SIG-M5 treated with dmso at 0.1 percent for 504 hours (cell line): ENCODE measurements at regions not wholly inside any gene's neighbourhood (a gene's known extent, or its start where the extent isn't known, plus 50 kb on each side); places are given as distances from the start of the nearest gene placed in this dataset.

ENCODE experiments used
- DNase-seq: peaks from one replicate; lab custom pipeline; 2025; ENCODE audit not compliant: unreplicated experiment; lab: John Stamatoyannopoulos, UW

DNA sequence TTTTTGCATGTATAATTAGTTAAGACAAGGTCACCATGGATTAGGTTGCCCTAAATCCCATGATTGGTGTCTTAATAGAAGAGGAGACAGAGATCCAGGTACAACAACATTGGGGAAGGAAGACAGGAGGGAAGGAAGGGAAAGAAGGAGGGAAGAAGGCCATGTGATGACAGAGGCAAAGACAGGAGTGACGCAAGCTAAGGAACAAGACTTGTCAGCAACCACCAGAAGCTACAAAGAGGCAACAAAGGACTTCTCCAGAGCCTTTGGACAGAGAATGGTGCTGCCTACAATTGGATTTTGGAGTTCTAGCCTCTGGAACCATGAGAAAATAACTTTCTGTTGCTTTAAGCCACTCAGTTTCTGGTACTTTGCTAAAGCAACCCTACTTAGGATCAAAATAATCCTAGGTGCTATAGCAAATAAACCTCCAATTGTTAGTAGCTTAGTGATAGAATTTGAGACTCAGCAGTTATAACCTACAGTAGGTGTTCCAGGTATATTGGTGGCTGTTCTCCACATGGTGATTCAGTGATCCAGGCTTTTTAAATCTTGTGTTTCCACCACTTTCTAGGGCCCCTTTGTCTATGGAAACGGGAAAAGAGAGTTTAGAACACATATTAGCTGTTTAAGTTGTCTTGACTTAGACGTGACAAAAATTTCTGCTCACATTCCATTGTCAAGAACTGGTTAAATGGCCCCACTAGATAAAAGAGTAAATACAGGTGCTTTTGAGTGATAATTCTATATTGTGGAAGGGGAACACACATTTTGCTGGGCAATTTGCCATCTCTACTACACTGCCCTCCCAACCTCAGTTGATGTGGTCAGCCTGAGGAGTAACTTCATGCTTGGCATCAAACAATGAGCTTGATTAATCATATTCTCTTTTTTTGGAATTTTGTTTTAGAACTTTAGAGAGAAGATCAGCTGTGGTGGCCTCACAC is 70.5 kb upstream of the SP4 start:
- peak; percentile 22 for DNase-seq

DNA sequence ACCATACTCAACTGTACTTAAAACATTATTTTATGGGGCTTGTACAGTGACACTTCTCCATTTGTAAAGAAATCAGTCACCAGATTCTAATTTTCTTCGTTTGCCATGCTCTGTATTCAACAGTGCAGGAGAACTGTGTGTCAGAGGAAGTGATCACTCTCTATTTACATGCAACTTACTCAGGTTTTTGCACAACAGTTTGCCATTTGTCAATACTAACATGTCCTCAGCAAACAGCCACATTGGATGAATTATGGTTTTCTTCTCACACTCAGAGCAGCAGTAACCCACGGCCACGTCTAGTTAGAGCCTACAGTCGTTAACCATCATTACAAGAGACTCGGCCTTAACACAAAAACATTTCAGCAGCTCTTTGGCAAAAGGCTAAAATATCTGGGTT is 69.2 kb upstream of the SP4 start:
- DNase-seq: peak; percentile 64

DNA sequence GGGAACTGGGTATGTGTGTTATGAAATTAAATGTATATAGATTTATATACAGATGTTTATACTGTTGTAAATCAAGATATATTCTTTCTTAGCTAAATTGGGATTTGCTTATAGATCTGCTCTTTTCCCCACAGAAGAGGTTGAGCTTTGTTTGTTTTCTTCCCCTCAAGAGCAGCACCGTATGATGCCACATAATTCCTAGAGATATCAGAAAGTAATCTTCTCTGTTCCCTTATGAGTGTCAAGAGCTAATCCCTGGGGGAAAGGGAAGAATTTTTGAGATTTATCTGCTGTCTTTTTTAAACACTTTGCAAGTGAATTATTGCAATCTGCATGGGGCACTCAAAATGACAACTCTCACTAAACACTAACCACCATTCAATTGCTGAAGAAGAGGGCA is 68.7 kb upstream of the SP4 start:
- DNase-seq: no peak

DNA sequence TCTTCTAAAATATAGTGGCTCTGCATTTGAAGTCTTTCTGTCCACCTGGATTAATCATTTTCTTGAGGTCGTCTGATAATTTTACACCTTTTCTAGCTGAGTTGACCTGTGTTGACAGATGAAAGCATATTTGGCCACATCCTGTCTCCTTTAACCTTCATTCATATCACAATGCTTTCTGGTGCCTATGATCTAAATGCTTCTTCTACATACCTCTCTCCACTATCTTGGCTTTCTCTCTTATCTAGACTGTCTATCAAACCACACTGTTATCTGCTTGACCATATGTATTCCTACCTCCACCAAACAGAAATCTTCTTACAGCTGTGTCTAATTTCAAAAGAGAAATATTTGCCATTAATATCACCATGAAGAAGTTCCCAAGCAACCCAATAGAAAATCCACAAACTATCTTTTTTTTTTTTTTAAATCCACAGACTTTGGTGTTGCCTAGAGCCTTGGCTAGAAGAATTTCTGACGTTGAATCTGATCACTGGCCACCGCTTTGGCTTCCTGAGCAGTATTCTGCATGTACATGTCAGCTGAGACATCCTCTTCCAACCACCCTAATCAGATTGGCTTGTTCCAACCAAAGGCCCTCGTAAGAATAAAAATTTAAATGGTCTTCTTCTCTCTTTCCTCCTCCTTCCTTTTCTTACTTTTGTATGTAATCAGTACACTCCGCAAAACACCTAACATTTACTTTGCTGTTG is 66.3 kb upstream of the SP4 start:
- DNase-seq: no peak

DNA sequence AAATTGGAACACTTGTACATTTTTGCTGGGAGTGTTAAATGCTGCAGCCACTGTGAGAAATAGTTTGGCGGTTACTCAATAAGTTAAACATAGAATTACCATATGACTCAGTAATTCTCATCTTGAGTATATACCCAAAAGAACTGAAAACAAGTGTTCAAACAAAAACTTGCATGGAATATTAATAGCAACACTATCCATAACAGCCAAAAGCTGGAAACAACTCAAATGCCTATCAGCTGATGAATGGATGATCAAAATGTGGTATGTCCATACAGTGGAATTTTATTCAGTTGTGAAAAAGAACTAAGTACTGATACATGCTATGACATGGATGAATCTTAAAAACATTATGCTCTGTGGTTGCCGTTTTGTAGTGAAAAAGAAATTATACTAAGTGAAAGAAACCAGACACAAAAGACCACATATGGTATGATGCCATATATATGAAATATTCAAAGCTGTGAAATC is 63.0 kb upstream of the SP4 start:
- no peak for DNase-seq

DNA sequence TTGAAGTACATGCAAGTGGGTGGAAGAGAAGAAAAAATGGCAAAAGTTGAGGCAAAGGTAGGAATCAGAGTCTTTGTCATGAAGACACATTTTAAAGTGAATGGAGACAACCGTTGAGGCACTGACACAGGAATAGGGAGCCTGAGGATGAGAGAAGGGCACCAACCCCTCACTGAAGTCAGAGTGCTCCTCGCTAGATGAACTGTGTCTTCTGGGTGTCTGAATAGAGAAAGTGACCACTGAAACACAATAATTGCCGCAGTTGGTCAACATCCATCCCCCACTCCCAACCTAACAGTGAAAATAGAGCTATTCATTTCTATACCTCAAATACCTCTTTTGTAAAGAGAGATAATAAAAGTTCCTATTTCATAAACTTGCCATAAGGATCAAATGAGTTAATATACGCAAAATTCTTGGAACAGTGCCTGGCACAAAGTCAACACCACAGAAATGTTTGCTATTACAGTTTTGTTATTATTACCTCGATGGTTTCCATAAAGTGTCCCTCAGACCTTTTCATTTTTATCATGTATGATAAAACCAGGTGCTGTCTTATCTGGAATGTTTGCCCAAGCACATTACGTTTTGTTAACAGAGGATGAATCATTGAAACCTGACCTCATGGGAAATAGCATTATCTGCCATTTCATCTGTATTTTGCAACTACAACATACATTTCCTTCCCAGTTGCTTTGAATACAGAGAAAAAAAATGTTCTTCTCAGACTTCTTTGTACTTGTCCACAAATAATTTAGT is 61.8 kb upstream of the SP4 start:
- DNase-seq: peak; percentile 56

DNA sequence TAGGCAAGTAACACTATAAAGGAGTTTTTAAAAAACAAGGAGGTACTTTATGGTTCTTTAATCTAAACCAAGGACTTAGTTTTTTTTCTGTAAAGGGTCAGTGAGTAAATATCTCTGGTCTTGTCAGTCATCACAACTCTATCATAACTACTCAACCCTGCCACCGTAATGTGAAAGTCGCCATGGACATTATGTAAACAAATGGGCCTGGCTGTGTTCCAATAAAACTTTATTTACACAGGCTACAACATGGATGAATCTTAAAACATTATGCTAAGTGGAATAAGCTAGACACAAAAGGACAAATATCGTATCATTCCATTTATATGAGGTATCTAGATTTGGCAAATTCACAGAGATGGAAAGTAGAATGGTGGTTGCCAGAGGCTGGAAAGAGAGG is 60.8 kb upstream of the SP4 start:
- no peak for DNase-seq

DNA sequence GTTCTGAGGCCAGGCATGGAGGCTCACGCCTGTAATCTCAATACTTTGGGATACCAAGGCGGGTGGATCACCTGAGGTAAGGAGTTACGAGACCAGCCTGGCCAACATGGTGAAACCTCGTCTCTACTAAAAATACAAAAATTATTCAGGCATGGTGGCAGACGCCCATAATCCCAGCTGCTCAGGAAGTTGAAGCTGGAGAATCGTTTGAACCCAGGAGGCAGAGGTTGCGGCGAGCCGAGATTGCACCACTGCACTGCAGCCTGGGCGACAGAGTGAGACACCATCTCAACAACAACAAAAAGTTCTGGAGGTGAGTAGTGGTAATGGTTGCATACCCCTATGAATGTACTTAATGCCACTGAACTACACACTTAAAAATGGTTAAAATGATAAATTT is 60.3 kb upstream of the SP4 start:
- no peak for DNase-seq

DNA sequence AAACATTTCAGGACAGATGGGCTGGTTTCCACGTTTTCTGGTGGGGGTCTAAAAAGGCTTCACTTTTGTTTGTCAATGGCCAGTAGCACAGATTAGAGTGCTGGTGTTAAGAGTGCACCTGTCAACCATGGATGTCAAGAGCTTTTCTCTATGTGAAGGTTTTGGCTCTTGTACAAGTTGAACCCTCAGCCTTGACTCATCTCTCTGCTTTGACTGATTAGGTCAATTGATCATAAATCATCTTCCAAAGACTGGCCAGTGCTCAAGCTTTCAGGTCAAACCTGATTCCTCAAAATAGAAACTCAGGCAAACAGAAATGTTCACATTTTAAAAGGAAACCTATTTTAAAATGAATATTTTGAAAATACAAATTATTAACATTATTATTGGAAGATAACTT is 59.6 kb upstream of the SP4 start:
- DNase-seq: no peak

DNA sequence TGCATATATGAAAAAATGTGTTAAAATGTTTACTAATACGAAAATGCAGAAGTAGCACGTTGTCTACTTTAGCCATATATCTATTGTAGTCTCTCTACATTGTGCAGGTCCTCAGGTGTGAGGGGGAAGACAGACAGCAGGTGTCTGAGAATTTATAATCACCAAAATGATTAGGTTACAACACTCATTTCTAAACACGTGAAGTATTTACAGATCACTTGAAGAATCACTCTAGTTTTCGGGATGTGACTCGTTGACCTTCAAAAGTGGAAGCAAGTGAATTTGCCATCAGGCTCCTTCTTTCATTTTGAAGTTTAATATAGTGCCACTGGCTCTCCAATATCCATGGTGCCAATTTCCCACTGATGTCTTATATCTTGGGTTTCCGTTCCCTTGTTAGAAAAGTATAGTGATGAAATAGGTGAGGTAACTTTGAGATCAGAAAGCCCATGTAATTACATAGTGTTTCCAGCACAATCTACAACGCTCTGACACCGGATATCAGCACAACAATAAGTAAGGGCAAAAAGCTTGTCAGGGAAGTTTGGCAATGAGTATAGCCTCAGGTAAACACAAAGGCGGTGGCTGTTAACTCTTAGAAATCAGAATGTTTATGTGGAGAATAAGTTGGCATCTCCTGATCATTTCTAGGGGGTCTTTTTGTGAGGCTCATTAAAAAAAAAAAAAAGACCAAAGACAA is 57.5 kb upstream of the SP4 start:
- no peak for DNase-seq

DNA sequence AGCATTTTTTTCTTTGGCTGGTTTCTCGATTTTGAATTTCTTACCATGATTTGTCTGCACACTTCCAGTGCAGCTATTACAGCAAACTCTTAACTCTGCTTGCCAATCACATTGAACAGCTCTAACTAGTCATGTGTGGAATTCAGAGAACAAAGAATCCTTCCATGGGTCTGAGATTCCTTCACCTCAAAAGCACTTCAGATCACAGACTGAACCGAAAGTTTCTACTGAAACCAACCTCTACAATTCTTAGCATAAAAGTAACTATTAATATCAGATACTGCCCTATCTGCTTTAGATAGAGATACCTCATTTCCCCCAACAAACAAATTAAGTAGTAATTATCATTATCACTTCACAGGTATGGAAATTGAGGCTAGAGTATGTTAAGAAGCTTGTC is 56.5 kb upstream of the SP4 start:
- DNase-seq: no peak

DNA sequence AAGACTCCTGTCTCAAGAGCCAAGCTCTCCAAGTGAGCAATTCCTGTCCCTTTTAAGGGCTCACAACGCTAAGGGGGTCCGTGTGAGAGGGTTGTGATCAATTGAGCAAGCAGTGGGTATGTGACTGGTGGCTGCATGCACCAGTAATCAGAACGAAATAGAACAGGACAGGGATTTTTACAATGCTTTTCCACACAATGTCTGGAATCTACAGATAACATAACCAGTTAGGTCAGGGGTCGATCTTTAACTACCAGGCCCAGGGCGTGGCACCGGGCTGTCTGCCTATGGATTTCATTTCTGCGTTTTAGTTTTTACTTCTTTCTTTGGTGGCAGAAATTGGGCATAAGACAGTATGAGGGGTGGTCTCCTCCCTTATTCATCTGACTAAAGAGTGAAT is 54.9 kb upstream of the SP4 start:
- DNase-seq: no peak

DNA sequence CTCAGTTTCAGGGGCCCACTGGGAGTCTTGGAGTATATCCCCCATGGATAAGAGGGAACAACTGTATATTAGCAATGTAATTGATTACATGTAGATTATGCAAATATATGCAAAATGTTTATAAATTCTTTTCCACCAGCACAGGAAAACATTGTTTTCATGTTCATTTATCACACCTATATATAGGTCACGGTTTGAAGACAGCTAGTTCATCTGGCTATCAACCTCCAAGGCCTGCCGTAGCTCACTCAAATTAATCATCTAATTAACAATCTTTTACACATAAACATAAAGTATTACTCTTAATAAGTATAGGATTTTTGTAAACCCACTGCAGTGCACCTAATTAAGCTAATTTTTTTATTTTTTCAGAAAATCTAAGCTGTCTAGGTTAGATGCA is 53.7 kb upstream of the SP4 start:
- DNase-seq: no peak

DNA sequence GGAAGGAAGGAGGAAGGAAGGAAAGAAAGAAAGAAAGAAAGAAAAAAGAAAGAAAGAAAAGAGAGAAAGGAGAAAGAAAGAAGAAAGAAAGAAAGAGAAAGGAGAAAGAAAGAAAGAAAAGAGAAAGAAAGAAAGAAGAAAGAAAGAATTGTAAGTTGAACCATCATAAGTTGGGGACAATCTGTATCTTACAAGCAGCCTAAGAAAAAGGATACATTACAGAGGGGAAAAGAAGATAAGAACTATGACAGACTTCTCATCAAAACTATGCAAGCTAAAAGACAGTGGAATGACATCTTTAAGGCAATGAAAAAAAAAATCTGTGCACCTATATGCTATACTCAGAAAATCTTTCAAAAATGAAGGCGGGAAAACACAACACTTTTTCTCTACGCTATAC is 50.3 kb upstream of the SP4 start:
- DNase-seq: no peak
